Stimulated activated naive B cell treated with anti-CD40 and anti-IgM and Interleukin-4, amounts not matched to agents 10 μg/mL and 1 μg/mL and 100 μg/mL, for 72 hours (primary cell): ENCODE measurements at regions not wholly inside any gene's neighbourhood (a gene's known extent, or its start where the extent isn't known, plus 50 kb on each side); places are given as distances from the start of the nearest gene placed in this dataset.
"Not testable (repeated sequence)": the region's sequence is repeated elsewhere in the genome, so short reads cannot be mapped to it uniquely, and the experiment has no call there.

Experiments used
- ATAC-seq, 2 donors: fragments of 150-1000 bp; cut with Tn5 transposase; replicated peaks; 2 replicates each; pipeline ENCODE4 v1.10.0; 2021; ENCODE audit warnings: moderate library complexity in 1 of 2
- DNase-seq: peaks from one replicate; pipeline ENCODE4 v3.0.0; 2021
- H3K27ac Mint-ChIP-seq: one replicate; pipeline ENCODE4 v1.8.0; 2022; ENCODE audit warnings: mild to moderate bottlenecking, mixed read lengths
- H3K27me3 Mint-ChIP-seq, 2 donors: one replicate each; pipeline ENCODE4 v1.8.0; 2022; ENCODE audit warnings: mixed read lengths in 2 of 2
- H3K36me3 Mint-ChIP-seq, 2 donors: one replicate each; pipeline ENCODE4 v1.8.0; 2022; ENCODE audit warnings: mixed read lengths in 2 of 2, mild to moderate bottlenecking in 1 of 2
- H3K4me1 Mint-ChIP-seq, 2 donors: one replicate each; pipeline ENCODE4 v1.8.0; 2022; ENCODE audit warnings: mixed read lengths in 2 of 2, mild to moderate bottlenecking in 1 of 2
- H3K4me3 Mint-ChIP-seq, 2 donors: one replicate each; pipeline ENCODE4 v1.8.0; 2022; ENCODE audit warnings: mild to moderate bottlenecking in 2 of 2, mixed read lengths in 2 of 2, moderate library complexity in 1 of 2
- H3K9me3 Mint-ChIP-seq, 2 donors: one replicate each; pipeline ENCODE4 v1.8.0; 2022; ENCODE audit warnings: mixed read lengths in 2 of 2, mild to moderate bottlenecking in 1 of 2

DNA sequence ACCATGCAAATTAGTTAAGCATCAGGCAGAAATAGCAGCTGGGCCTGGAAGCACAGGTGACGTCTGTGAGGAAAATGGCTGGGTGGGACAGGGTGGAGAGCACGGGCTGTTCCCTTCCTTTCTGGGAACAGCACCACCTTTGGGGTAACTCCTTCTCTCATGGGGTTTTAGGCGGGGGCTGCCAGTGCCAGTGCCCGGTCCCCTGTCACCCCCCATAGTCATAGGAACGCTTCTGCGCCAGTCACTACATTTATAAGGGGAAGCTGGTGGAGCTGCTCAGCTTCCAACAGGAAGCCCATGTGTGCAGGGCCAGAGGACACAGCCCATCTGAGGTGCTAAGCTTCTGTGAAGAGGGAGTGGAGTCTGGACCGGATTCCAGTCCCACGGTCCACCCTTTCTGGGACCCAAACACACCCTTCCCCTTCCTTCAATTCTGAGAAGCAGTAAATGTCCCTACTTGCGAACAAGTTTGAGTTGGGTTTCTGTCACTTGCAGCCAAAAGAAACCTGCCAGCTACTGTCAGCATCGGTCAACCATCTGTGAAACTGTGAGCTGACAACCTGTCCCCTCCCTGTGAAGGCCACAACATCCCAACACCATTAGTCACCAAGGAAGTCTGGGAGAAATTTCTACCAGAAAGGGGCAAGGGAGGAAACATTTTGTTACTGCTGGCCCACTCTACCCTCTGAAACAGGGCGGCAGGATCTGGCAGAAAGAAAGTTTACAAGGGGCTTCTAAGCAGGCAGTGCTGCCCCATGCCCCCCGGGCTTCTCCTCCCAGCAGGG, 86.0 kb upstream of the AMZ2 start:
- Mint-ChIP-seq H3K36me3 (no peaks in the 10 kb centered on the region), H3K27me3 (no peaks in the 10 kb centered on the region), H3K4me3 (no peak overlapping the region), H3K27ac (no peak overlapping the region), H3K9me3 (no peaks in the 10 kb centered on the region), H3K4me1 (no peaks in the 10 kb centered on the region)
- no peak for ATAC-seq
- DNase-seq, result no peak

DNA sequence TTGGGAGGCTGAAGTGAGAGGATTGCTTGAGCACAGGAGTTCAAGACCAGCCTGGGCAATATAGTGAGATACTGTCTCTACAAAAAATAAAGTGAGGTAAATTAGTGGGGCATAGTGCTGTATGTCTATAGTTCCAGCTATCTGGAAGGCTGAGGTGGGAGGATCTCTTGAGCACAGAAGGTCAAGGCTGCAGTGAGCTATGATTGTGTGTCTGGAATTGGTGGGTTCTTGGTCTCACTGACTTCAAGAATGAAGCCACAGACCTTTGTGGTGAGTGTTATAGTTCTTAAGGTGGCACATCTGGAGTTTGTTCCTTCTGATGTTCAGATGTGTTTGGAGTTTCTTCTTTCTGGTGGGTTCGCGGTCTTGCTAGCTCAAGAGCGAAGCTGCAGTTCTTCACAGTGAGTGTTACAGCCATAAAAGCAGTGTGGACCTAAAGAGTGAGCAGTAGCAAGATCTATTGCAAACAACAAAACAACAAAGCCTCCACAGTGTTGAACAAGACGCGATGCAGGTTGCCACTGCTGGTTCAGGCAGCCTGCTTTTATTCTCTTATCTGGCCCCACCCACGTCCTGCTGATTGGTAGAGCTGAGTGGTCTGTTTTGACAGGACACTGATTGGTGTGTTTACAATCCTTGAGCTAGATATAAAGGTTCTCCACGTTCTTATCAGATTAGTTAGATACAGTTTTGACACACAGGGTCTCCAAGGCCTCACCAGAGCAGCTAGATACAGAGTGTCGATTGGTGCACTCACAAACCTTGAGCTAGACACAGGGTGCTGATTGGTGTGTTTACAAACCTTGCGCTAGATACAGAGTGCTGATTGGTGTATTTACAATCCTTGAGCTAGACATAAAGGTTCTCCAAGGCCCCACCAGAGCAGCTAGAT, 79.3 kb upstream of the AMZ2 start:
- H3K36me3 Mint-ChIP-seq, H3K9me3 Mint-ChIP-seq, H3K4me1 Mint-ChIP-seq, H3K27me3 Mint-ChIP-seq, DNase-seq, H3K27ac Mint-ChIP-seq, H3K4me3 Mint-ChIP-seq: not testable (repeated sequence)
- ATAC-seq, result peak in 1 of 2 donors; percentile 16

DNA sequence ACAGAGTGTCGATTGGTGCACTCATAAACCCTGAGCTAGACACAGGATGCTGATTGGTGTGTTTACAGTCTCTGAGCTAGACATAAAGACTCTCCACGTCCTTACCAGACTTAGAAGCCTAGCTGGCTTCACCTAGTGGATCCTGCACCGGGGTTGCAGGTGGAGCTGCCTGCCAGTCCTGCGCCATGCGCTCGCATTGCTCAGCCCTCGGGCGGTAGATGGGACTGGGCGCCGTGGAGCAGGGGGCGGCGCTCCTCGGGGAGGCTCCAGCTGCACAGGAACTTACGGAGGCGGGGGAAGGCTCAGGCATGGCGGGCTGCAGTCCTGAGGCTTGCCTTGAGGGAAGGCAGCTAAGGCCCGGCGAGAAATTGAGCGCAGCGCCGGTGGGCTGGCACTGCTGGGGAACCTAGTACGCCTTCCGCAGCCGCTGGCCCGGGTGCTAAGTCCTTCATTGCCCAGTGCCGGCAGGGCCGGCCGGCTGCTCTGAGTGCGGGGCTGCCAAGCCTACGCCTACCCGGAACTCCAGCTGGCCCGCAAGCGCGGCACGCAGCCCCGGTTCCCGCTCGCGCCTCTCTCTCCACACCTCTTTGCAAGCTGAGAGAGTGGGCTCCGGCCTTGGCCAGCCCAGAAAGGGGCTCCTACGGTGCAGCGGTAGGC, 78.5 kb upstream of the AMZ2 start:
- not testable (repeated sequence) for H3K27ac Mint-ChIP-seq, H3K36me3 Mint-ChIP-seq, H3K9me3 Mint-ChIP-seq, H3K27me3 Mint-ChIP-seq, H3K4me1 Mint-ChIP-seq, ATAC-seq, DNase-seq
- H3K4me3 Mint-ChIP-seq, result peak overlapping the region in 1 of 2 donors; percentile 52

DNA sequence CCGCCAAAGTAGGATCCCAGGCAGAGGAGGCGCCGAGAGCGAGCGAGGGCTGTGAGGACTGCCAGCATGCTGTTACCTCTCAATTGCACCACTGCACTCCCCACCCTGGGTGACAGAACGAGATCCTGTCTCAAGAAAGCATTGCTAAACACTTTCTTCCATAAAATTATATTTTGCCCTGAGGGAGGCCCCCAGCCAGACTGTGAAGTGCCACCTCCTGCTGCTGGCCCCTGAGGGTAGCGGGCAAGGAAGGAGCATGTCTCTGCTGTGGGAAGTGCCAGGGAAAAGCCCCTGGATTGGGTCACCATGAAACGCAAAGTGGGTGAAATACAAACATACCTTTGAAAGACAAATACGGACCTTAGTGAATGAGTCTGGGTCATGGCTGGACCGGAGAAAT, 78.0 kb upstream of the AMZ2 start:
- ATAC-seq (no peak), DNase-seq (no peak)
- Mint-ChIP-seq H3K27me3 (no peaks in the 10 kb centered on the region), H3K4me3 (no peak overlapping the region), H3K36me3 (no peaks in the 10 kb centered on the region), H3K4me1 (peaks cover 0 to 5% of the 10 kb centered on the region in 2 donors), H3K27ac (no peak overlapping the region), H3K9me3 (no peaks in the 10 kb centered on the region)

DNA sequence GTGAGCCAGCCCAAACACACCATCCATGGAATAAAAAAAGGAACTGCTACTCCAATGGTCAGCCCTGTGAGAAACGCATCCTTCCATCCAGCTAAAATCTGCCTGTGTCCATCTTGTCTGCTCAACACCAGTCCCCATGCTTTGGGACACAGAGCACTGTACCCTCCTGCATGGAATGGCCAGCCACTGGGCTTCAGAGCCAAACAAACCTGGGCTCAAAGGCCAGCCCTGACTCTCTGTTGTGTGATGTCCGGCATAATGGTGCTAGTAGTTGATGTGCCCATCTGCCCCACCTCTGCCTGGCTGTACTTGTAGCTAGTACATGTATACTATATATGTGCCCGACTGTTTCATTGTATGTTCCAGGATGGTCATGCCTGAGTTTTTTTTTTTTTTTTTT, 77.6 kb upstream of the AMZ2 start:
- H3K4me1 Mint-ChIP-seq, result peaks cover 0 to 5% of the 10 kb centered on the region in 2 donors
- DNase-seq (no peak), ATAC-seq (no peak)
- H3K36me3 Mint-ChIP-seq, result no peaks in the 10 kb centered on the region
- H3K27me3 Mint-ChIP-seq, result no peaks in the 10 kb centered on the region
- H3K27ac Mint-ChIP-seq, result no peak overlapping the region
- no peaks in the 10 kb centered on the region for H3K9me3 Mint-ChIP-seq
- no peak overlapping the region for H3K4me3 Mint-ChIP-seq

DNA sequence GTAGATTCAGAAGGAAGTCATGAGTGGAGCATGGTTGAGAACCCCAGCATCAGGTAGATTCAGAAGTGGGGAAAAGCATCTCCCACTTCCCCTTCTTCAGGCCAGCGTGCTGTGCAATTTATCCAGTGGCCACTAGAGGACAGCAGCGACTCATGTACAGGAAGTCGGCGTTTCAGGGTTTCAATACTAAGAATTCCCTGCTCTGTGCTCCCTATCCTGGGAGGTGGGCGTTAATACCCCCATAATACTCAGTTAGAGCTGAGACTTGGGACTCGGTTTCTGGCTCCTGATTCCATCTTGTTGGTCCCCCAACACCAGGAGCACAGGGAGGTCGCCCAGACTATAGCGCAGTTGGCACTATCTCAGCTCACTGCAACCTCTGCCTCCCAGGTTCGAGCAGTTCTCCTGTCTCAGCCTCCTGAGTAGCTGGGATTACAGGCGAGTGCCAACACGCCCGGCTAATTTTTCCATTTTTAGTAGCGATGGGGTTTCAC, 75.3 kb upstream of the AMZ2 start:
- ATAC-seq (peak; percentile 87 to 93), DNase-seq (peak; percentile 61)
- peaks cover 0 to 5% of the 10 kb centered on the region in 2 donors for H3K36me3 Mint-ChIP-seq
- H3K27me3 Mint-ChIP-seq, result no peaks in the 10 kb centered on the region
- H3K27ac Mint-ChIP-seq, result no peak overlapping the region
- H3K4me1 Mint-ChIP-seq, result peaks cover 5 to 12% of the 10 kb centered on the region in 2 donors
- no peak overlapping the region for H3K4me3 Mint-ChIP-seq
- H3K9me3 Mint-ChIP-seq, result no peaks in the 10 kb centered on the region

DNA sequence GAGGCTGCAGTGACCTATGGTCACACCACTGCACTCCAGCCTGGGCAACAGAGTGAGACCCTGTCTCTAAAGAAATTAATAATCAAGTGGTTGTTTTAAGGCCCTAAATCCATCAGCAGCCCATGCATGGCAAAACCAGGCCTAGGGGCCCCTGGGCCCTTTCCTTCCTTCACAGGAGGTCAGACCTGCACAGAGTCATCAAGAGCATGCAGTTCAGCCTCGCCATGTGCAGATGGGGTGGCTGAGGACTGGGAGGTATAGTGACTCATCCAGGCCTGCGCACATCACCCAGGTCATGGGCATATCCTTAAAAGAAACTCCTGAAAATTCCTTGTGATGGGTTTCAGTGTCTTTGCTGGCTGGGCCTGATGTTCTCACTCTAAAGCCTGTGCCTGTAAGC, 72.4 kb upstream of the AMZ2 start:
- H3K4me1 Mint-ChIP-seq, result peaks cover 9 to 14% of the 10 kb centered on the region in 2 donors
- peaks cover 2 to 8% of the 10 kb centered on the region in 2 donors for H3K36me3 Mint-ChIP-seq
- H3K9me3 Mint-ChIP-seq, result peaks cover 0 to 2% of the 10 kb centered on the region in 2 donors
- H3K4me3 Mint-ChIP-seq, result no peak overlapping the region
- H3K27me3 Mint-ChIP-seq, result no peaks in the 10 kb centered on the region
- no peak overlapping the region for H3K27ac Mint-ChIP-seq
- DNase-seq (no peak), ATAC-seq (no peak)

DNA sequence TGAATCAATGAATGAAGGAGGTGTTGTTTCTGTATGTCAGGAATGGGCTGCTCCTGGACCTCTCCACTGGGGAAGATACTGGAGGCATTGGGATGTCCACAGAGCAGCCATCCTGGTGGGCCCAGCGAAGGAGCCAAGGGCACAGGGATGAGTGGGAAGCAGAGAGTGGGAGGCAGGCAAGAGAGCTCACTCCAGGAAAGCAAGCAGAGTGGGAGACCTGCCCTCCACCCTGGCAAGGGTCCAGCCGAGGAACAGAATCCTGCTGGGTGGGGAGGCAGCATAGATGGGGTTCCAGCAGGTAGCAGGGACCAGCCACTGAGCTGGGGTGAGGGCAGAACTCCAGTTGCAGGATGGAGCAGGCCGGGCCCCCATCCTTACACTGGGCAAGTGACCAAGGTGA, 71.9 kb upstream of the AMZ2 start:
- ATAC-seq (no peak), DNase-seq (no peak)
- Mint-ChIP-seq H3K27ac (no peak overlapping the region), H3K36me3 (peaks cover 2 to 11% of the 10 kb centered on the region in 2 donors), H3K27me3 (no peaks in the 10 kb centered on the region), H3K4me3 (no peak overlapping the region), H3K9me3 (peaks cover 0 to 2% of the 10 kb centered on the region in 2 donors), H3K4me1 (peaks cover 14 to 19% of the 10 kb centered on the region in 2 donors)

DNA sequence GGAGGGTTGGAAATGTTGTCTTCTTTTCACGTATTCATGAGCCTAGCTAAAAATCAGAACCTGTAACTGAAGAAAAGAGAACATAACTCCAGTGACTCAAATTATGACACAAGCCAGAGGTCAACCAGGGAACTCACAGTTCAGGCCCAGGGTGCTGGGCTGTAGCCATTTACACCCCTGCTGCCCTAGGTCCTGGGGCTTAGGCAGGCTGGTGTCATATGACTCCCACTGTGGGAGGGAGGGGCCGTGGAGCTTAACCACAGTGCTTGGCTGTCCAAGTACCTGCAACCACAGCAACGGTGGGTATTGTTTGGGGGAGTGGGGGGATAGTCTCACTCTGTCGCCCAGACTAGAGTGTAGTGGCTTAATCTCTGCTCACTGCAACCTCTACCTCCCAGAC, 71.1 kb upstream of the AMZ2 start:
- Mint-ChIP-seq H3K27me3 (no peaks in the 10 kb centered on the region), H3K36me3 (peaks cover 2 to 11% of the 10 kb centered on the region in 2 donors), H3K4me3 (no peak overlapping the region), H3K4me1 (peaks cover 20% of the 10 kb centered on the region in 2 donors), H3K27ac (no peak overlapping the region), H3K9me3 (peaks cover 0 to 2% of the 10 kb centered on the region in 2 donors)
- peak; percentile 14 to 17 for ATAC-seq
- DNase-seq, result no peak

DNA sequence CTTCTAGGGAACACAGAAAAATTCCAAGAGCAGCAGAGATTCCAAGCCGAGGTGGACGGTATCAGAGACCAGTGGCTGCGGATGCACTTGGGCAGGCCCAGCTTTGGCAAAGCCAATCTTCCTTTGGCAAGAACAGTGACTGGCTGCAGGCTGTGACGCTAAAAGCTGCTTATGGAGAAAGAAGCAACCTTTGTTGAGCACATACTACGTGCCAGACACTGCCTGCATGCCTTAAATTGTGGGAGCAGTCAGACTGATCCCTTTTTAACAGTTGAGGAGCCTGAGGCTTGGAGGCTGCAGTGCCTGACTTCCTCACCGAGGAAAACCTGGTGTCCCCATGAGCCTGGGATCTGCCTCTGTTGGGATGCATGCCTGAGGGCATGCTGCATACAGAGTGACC, 69.0 kb upstream of the AMZ2 start:
- H3K4me3 Mint-ChIP-seq, result no peak overlapping the region
- no peaks in the 10 kb centered on the region for H3K27me3 Mint-ChIP-seq
- H3K9me3 Mint-ChIP-seq, result peaks cover 0 to 2% of the 10 kb centered on the region in 2 donors
- peaks cover 18 to 41% of the 10 kb centered on the region in 2 donors for H3K4me1 Mint-ChIP-seq
- no peak for ATAC-seq
- H3K27ac Mint-ChIP-seq, result no peak overlapping the region
- peaks cover 2 to 11% of the 10 kb centered on the region in 2 donors for H3K36me3 Mint-ChIP-seq
- no peak for DNase-seq

DNA sequence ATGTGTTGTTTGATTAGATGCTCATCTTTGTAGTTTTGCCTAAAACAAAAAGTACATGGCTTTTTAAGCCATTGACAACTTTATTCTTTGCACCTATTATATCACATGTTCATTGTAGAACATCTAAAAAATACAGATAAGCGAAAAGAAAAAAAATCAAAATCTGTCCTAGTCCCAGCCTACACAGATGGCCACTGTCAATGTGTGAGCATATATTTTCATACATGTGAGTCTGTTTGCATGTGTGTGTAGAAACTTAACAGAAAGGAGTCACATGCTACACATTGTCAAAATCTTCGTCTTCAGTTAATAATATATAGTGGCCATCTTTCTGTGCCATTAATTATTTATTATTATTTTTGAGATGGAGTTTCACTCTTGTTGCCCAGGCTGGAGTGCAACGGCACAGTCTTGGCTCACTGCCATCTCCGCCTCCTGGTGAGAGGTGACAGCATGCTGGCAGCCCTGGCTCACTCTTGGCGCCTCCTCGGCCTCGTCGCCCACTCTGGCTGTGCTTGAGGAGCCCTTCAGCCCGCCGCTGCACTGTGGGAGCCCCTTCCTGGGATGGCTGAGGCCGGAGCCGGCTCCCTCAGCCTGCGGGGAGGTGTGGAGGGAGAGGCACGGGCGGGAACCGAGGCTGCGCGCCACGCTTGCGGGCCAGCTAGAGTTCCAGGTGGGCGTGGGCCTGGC, 68.5 kb upstream of the AMZ2 start:
- Mint-ChIP-seq H3K27ac (no peak overlapping the region), H3K9me3 (peaks cover 0 to 2% of the 10 kb centered on the region in 2 donors), H3K36me3 (peaks cover 2 to 14% of the 10 kb centered on the region in 2 donors), H3K4me1 (peaks cover 22 to 46% of the 10 kb centered on the region in 2 donors), H3K4me3 (no peak overlapping the region), H3K27me3 (no peaks in the 10 kb centered on the region)
- DNase-seq (no peak), ATAC-seq (no peak)

DNA sequence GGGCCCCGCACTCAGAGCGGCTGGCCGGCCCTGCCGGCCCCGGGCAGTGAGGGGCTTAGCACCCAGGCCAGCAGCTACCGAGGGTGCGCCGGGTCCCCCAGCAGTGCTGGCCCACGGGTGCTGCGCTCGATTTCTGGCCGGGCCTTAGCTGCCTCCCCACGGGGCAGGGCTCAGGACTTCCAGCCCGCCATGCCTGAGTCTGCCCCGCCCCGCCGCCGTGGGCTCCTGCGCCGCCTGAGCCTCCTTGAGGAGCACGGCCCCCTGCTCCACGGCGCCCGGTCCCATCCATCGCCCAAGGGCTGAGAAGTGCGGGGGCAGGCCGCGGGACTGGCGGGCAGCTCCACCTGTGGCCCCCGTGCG, 67.9 kb upstream of the AMZ2 start:
- ATAC-seq (no peak), DNase-seq (no peak)
- H3K27me3 Mint-ChIP-seq, result no peaks in the 10 kb centered on the region
- H3K4me1 Mint-ChIP-seq, result peaks cover 28 to 52% of the 10 kb centered on the region in 2 donors
- peaks cover 0 to 2% of the 10 kb centered on the region in 2 donors for H3K9me3 Mint-ChIP-seq
- H3K27ac Mint-ChIP-seq, result no peak overlapping the region
- no peak overlapping the region for H3K4me3 Mint-ChIP-seq
- peaks cover 2 to 16% of the 10 kb centered on the region in 2 donors for H3K36me3 Mint-ChIP-seq

DNA sequence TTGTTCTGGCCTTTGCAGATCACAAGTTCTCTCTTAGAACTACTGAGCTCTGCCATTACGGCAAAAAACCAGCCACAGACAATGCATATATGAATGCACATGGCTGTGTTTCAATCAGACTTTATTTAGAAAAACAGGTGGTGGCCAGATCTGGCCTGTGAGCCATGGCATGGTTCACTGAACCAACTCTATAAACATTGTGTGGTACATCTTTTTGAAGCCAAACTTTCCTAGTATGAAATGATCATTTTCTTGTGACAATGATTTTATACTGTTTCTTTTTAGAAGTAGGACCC, 65.9 kb upstream of the AMZ2 start:
- peak overlapping the region; percentile 31 for H3K27ac Mint-ChIP-seq
- H3K9me3 Mint-ChIP-seq, result peaks cover 0 to 2% of the 10 kb centered on the region in 2 donors
- peaks cover 28 to 58% of the 10 kb centered on the region in 2 donors for H3K4me1 Mint-ChIP-seq
- ATAC-seq (peak; percentile 64 to 71), DNase-seq (no peak)
- H3K27me3 Mint-ChIP-seq, result no peaks in the 10 kb centered on the region
- H3K36me3 Mint-ChIP-seq, result peaks cover 2 to 12% of the 10 kb centered on the region in 2 donors
- H3K4me3 Mint-ChIP-seq, result peak overlapping the region; percentile 69 to 75
